ENCODE measurements at regions not wholly inside any gene's neighbourhood (a gene's known extent, or its start where the extent isn't known, plus 50 kb on each side); places are given as distances from the start of the nearest gene placed in this dataset.

DNA sequence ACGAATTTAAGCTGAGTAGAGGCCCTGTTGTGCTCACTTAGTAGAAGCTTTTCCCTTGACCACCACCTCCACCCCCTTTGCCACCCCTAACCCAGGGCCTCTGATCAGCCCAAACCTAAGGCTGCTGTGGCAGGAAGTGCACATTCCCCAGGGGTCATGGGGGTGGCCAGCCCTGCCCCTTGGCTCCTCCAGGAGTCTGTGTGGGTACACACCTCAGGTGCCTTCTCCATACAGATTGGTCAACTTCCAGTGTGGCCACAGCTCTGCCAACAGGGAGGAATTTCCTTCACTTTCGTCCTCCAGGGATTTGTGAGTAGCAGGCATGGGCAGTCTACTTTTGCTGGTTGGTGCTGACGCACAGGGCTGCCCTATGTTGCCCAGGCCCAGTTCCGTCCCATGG, 249.9 kb upstream of the ZNF32 start:
- Histone ChIP-seq H3K4me1 (ENCODE audit: insufficient read depth, low read length) (no peaks in the 10 kb centered on the region), H3K79me2 (ENCODE audit: insufficient read depth, low read length) (no peaks in the 10 kb centered on the region), H3K36me3 (ENCODE audit: insufficient read depth, low read length) (no peaks in the 10 kb centered on the region), H3K4me2 (ENCODE audit: insufficient read depth, low read length) (no peak overlapping the region), H3K9me3 (ENCODE audit: insufficient read depth, low read length, severe bottlenecking) (no peaks in the 10 kb centered on the region), H3K27ac (ENCODE audit: low read length) (no peak overlapping the region), H3K27me3 (ENCODE audit: insufficient read depth, low read length, poor library complexity) (no peaks in the 10 kb centered on the region), H4K20me1 (ENCODE audit: insufficient read depth, low read length) (no peaks in the 10 kb centered on the region), H3K4me3 (ENCODE audit: low read depth in 1 of 2, low read length in 2 of 2) (no peak overlapping the region), H3K9ac (ENCODE audit: low read depth, low read length) (no peak overlapping the region), H2AFZ (ENCODE audit: low read depth, low read length) (no peak overlapping the region)
- DNase-seq (no peak), ATAC-seq (ENCODE audit: insufficient read depth, low read depth) (no peak)
- no peak for TF ChIP-seq EZH2 (IDR thresholded peaks at IDR 0.05; ENCODE audit: borderline replicate concordance, low read depth, low read length, severe bottlenecking)
- TF ChIP-seq, protein P1, sequence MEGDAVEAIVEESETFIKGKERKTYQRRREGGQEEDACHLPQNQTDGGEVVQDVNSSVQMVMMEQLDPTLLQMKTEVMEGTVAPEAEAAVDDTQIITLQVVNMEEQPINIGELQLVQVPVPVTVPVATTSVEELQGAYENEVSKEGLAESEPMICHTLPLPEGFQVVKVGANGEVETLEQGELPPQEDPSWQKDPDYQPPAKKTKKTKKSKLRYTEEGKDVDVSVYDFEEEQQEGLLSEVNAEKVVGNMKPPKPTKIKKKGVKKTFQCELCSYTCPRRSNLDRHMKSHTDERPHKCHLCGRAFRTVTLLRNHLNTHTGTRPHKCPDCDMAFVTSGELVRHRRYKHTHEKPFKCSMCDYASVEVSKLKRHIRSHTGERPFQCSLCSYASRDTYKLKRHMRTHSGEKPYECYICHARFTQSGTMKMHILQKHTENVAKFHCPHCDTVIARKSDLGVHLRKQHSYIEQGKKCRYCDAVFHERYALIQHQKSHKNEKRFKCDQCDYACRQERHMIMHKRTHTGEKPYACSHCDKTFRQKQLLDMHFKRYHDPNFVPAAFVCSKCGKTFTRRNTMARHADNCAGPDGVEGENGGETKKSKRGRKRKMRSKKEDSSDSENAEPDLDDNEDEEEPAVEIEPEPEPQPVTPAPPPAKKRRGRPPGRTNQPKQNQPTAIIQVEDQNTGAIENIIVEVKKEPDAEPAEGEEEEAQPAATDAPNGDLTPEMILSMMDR (IDR thresholded peaks at IDR 0.05; ENCODE audit: borderline replicate concordance, extremely low read depth, low read length, poor library complexity, severe bottlenecking): no peak

DNA sequence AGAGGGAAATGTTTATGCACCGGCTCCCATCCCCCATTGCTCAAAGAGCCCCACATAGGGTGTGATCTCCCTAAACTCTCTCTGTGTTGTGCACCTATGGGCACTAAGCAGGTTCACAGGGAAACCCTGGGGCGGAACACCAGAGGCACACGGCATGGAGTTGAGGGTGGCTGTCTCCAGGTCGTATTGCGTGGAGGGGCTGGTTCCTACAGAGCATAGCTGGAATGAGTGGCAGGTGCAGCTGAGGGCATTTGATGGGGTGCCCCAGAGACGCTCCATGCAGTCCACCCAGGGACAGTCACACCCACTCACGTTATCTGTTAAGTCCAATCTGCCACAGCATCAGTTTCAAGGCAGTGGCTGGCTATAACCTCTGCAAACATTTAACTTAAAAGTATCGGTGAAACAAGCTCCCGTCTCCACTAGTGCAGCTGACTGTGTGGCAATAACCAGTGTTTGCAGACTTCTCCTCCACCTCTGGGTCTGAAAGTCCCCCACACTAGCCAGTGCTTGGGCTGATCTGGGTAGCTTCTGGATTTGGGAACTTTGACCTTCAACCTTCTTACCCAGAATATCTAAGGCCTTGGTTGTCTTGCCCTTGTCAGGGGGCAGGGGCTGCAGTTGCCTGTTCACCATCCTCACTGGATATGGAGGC, 249.2 kb upstream of the ZNF32 start:
- Histone ChIP-seq H4K20me1 (ENCODE audit: insufficient read depth, low read length) (no peaks in the 10 kb centered on the region), H3K27ac (ENCODE audit: low read length) (no peak overlapping the region), H3K4me1 (ENCODE audit: insufficient read depth, low read length) (no peaks in the 10 kb centered on the region), H3K4me2 (ENCODE audit: insufficient read depth, low read length) (no peak overlapping the region), H2AFZ (ENCODE audit: low read depth, low read length) (no peak overlapping the region), H3K9ac (ENCODE audit: low read depth, low read length) (no peak overlapping the region), H3K27me3 (ENCODE audit: insufficient read depth, low read length, poor library complexity) (no peaks in the 10 kb centered on the region), H3K36me3 (ENCODE audit: insufficient read depth, low read length) (no peaks in the 10 kb centered on the region), H3K9me3 (ENCODE audit: insufficient read depth, low read length, severe bottlenecking) (no peaks in the 10 kb centered on the region), H3K4me3 (ENCODE audit: low read depth in 1 of 2, low read length in 2 of 2) (no peak overlapping the region), H3K79me2 (ENCODE audit: insufficient read depth, low read length) (no peaks in the 10 kb centered on the region)
- ATAC-seq (ENCODE audit: insufficient read depth, low read depth) (no peak), DNase-seq (no peak)
- TF ChIP-seq, protein P1 (IDR thresholded peaks at IDR 0.05; ENCODE audit: borderline replicate concordance, extremely low read depth, low read length, poor library complexity, severe bottlenecking): no peak
- no peak for TF ChIP-seq EZH2 (IDR thresholded peaks at IDR 0.05; ENCODE audit: borderline replicate concordance, low read depth, low read length, severe bottlenecking)

DNA sequence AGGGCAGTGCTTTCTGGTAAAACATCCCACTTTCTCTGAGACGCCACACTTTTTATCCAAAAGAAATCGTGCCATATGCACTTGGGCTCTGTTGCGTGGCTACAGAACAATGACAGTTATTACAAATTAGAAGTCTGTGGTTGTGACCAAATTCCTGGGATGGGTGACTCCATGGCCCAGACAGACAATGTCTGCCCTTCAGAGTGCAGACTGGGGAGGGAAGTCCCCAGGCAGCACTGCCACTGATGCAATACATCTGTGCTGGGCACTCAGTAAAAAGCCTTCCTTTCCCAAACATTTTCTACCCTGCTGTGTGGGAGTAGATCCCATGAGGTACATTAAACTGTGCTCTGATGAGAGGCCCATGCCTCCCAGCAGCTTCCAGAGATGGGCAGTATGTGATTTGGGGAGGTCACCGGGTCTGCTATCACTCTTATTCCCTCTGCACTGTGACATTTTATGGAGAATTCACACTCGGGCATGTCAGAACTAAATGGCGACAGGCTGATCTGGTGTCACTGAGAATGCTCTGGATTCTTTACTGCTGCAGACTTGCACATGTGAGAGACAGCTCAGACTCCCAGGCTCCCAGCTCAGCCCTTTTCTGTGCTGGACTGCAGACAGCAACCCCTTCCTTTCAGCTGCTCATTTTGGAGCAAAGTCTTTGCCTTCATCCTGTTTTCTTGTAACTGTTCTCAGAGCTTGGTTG, 243.5 kb upstream of the ZNF32 start:
- H4K20me1 ChIP-seq (ENCODE audit: insufficient read depth, low read length): no peaks in the 10 kb centered on the region
- no peaks in the 10 kb centered on the region for H3K9me3 ChIP-seq (ENCODE audit: insufficient read depth, low read length, severe bottlenecking)
- no peak overlapping the region for H3K27ac ChIP-seq (ENCODE audit: low read length)
- no peaks in the 10 kb centered on the region for H3K79me2 ChIP-seq (ENCODE audit: insufficient read depth, low read length)
- H3K36me3 ChIP-seq (ENCODE audit: insufficient read depth, low read length): no peaks in the 10 kb centered on the region
- no peak overlapping the region for H3K4me2 ChIP-seq (ENCODE audit: insufficient read depth, low read length)
- TF ChIP-seq EZH2 (IDR thresholded peaks at IDR 0.05; ENCODE audit: borderline replicate concordance, low read depth, low read length, severe bottlenecking): no peak
- TF ChIP-seq, protein P1 (IDR thresholded peaks at IDR 0.05; ENCODE audit: borderline replicate concordance, extremely low read depth, low read length, poor library complexity, severe bottlenecking): no peak
- no peaks in the 10 kb centered on the region for H3K4me1 ChIP-seq (ENCODE audit: insufficient read depth, low read length)
- ATAC-seq (ENCODE audit: insufficient read depth, low read depth): no peak
- H3K4me3 ChIP-seq (ENCODE audit: low read depth in 1 of 2, low read length in 2 of 2): no peak overlapping the region
- no peak overlapping the region for H2AFZ ChIP-seq (ENCODE audit: low read depth, low read length)
- no peak for DNase-seq
- H3K9ac ChIP-seq (ENCODE audit: low read depth, low read length): no peak overlapping the region
- peaks cover 7% of the 10 kb centered on the region for H3K27me3 ChIP-seq (ENCODE audit: insufficient read depth, low read length, poor library complexity)
